ENCODE measurements at regions not wholly inside any gene's neighbourhood (a gene's known extent, or its start where the extent isn't known, plus 50 kb on each side); places are given as distances from the start of the nearest gene placed in this dataset.

- 0 out of 2 replicates have a peak, but pooled peaks have one; percentile 15 for TF ChIP-seq CTCF (IDR thresholded peaks at IDR 0.05)
- TF ChIP-seq, protein P1, sequence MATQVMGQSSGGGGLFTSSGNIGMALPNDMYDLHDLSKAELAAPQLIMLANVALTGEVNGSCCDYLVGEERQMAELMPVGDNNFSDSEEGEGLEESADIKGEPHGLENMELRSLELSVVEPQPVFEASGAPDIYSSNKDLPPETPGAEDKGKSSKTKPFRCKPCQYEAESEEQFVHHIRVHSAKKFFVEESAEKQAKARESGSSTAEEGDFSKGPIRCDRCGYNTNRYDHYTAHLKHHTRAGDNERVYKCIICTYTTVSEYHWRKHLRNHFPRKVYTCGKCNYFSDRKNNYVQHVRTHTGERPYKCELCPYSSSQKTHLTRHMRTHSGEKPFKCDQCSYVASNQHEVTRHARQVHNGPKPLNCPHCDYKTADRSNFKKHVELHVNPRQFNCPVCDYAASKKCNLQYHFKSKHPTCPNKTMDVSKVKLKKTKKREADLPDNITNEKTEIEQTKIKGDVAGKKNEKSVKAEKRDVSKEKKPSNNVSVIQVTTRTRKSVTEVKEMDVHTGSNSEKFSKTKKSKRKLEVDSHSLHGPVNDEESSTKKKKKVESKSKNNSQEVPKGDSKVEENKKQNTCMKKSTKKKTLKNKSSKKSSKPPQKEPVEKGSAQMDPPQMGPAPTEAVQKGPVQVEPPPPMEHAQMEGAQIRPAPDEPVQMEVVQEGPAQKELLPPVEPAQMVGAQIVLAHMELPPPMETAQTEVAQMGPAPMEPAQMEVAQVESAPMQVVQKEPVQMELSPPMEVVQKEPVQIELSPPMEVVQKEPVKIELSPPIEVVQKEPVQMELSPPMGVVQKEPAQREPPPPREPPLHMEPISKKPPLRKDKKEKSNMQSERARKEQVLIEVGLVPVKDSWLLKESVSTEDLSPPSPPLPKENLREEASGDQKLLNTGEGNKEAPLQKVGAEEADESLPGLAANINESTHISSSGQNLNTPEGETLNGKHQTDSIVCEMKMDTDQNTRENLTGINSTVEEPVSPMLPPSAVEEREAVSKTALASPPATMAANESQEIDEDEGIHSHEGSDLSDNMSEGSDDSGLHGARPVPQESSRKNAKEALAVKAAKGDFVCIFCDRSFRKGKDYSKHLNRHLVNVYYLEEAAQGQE (IDR thresholded peaks at IDR 0.05; ENCODE audit: insufficient read depth in 1 of 2, low read depth in 2 of 2, low read length in 1 of 2), result no peak
These were observed 286.0 kb upstream of the TUSC1 start for GRCh38 chr9:25964239-25964638.
